Right lobe of liver (tissue), 6 donors: ENCODE measurements at regions not wholly inside any gene's neighbourhood (a gene's known extent, or its start where the extent isn't known, plus 50 kb on each side); places are given as distances from the start of the nearest gene placed in this dataset.

Source experiments
- ATAC-seq, 4 donors: fragments of 200-7000 bp; cut with Tn5 transposase; one replicate each; pipeline ENCODE4 v1.9.1; 2020; ENCODE audit warnings: mild to moderate bottlenecking in 4 of 4, moderate library complexity in 4 of 4
- DNase-seq, 3 donors: peaks; one replicate each; pipeline ENCODE4 v3.0.0-alpha.2; 2020
- H3K27ac ChIP-seq, 3 donors: fragments of 200-600 bp; one replicate each; pipeline ENCODE4 v1.8.0; 2022
- H3K27me3 ChIP-seq, 2 donors: fragments of 200-600 bp; one replicate each; pipeline ENCODE4 v1.8.0; 2022
- H3K36me3 ChIP-seq, 4 donors: fragments of 200-600 bp; sonication (generic) in 1 of 4; one replicate each; pipeline versions ENCODE4 v1.5.1 to v1.8.0; 2017 to 2022; ENCODE audit warnings: control low read depth in 1 of 4
- H3K4me1 ChIP-seq, 4 donors: fragments of 200-600 bp; sonication (generic) in 1 of 4; one replicate each; pipeline versions ENCODE4 v1.5.1 to v1.8.0; 2017 to 2022; ENCODE audit warnings: control low read depth in 1 of 4
- H3K4me3 ChIP-seq, 3 donors: fragments of 200-600 bp; one replicate each; pipeline ENCODE4 v1.8.0; 2022
- H3K9me3 ChIP-seq, 4 donors: fragments of 200-600 bp; sonication (generic) in 1 of 4; one replicate each; pipeline versions ENCODE4 v1.5.1 to v1.8.0; 2017 to 2022; ENCODE audit warnings: control low read depth in 1 of 4
- CTCF ChIP-seq, 4 donors: fragments of 200-600 bp in 3 of 4; fragments of 450-650 bp in 1 of 4; IDR thresholded peaks; one replicate each; pipeline versions ENCODE4 v1.5.1 to v1.8.0; 2016 to 2022; ENCODE audit warnings: antibody characterized with exemption in 4 of 4, mild to moderate bottlenecking in 2 of 4
- POLR2A ChIP-seq: fragments of 450-650 bp; IDR thresholded peaks from one replicate; pipeline ENCODE4 v1.6.1; 2017; ENCODE audit warnings: antibody characterized with exemption, mild to moderate bottlenecking
- WGBS: methylation state at CpG from one replicate; pipeline ENCODE4 v1.1.6; 2018; ENCODE audit warnings: low coverage, low lambda C conversion rate; ENCODE audit not compliant: insufficient coverage; ENCODE audit errors: missing lambda C conversion rate; 5-methylcytosine and 5-hydroxymethylcytosine counted together
- intact Hi-C, 2 donors: fragments of 100-400 bp; cut with DNase I; formaldehyde crosslinking; loops; one replicate each; pipeline versions ENCODE4 v1.11.2 to v1.14.1; 2022
- donor health status: DM: no; HTN: yes; CAD: no.
- donor health status: DM: no; HTN: no; CAD: no.
- donor health status: DM: no; HTN: no; CAD: no.
- donor health status: DM: no; HTN: yes; CAD: no.
- donor health status: DM: no; HTN: yes; CAD: no.

- no peak overlapping the region for H3K4me3 ChIP-seq
- H3K9me3 ChIP-seq = no peaks in the 10 kb centered on the region
Measured at GRCh38 chr5:2579126-2579525, 172.4 kb downstream of the IRX2 start.

GRCh38 chr5:2577312-2578036, 174.0 kb downstream of the IRX2 start:
- WGBS = no CpG with 5 or more reads among the region's 12 CpGs
- Histone ChIP-seq H3K27ac (no peak overlapping the region), H3K4me3 (no peak overlapping the region), H3K36me3 (no peaks in the 10 kb centered on the region), H3K4me1 (no peaks in the 10 kb centered on the region), H3K27me3 (no peaks in the 10 kb centered on the region), H3K9me3 (no peaks in the 10 kb centered on the region)
- TF ChIP-seq POLR2A (no peak), CTCF (IDR thresholded peaks at IDR 0.05) (no peak)
- ATAC-seq = peak in 1 of 4 donors; percentile 41
- DNase-seq = no peak
- intact Hi-C loops = no loop called here

More at GRCh38 chr5:2579126-2579525, 172.4 kb downstream of the IRX2 start:
- H3K27ac ChIP-seq = no peak overlapping the region
- intact Hi-C loops = no loop called here
- DNase-seq (no peak), ATAC-seq (no peak)
- no peaks in the 10 kb centered on the region for H3K27me3 ChIP-seq
- TF ChIP-seq POLR2A = no peak
- no peak for TF ChIP-seq CTCF (IDR thresholded peaks at IDR 0.05)
- H3K4me1 ChIP-seq = no peaks in the 10 kb centered on the region
- WGBS = 19% methylated on average over 5 of the region's 5 CpGs
- H3K36me3 ChIP-seq = no peaks in the 10 kb centered on the region

GRCh38 chr5:2576823-2577222, 174.7 kb downstream of the IRX2 start:
- DNase-seq (no peak), ATAC-seq (peak in 1 of 4 donors; percentile 36)
- no peaks in the 10 kb centered on the region for H3K9me3 ChIP-seq
- TF ChIP-seq POLR2A = no peak
- TF ChIP-seq CTCF (IDR thresholded peaks at IDR 0.05) = no peak
- no peaks in the 10 kb centered on the region for H3K4me1 ChIP-seq
- no peaks in the 10 kb centered on the region for H3K27me3 ChIP-seq
- H3K4me3 ChIP-seq = no peak overlapping the region
- no peaks in the 10 kb centered on the region for H3K36me3 ChIP-seq
- no peak overlapping the region for H3K27ac ChIP-seq
- WGBS = 41% methylated on average over 5 of the region's 11 CpGs
- intact Hi-C loops = no loop called here

- WGBS = 36% methylated on average over 1 of the region's 1 CpG
- intact Hi-C loops = no loop called here
- DNase-seq = no peak
- H3K4me3 ChIP-seq = no peak overlapping the region
- H3K27me3 ChIP-seq = no peaks in the 10 kb centered on the region
- no peaks in the 10 kb centered on the region for H3K36me3 ChIP-seq
- ATAC-seq = no peak
- no peaks in the 10 kb centered on the region for H3K9me3 ChIP-seq
- no peak for TF ChIP-seq CTCF (IDR thresholded peaks at IDR 0.05)
- no peak for TF ChIP-seq POLR2A
- no peak overlapping the region for H3K27ac ChIP-seq
- H3K4me1 ChIP-seq = no peaks in the 10 kb centered on the region
Measured at GRCh38 chr5:2575871-2576270, 175.6 kb downstream of the IRX2 start.
